SU-DHL-6 (cell line): ENCODE measurements at regions not wholly inside any gene's neighbourhood (a gene's known extent, or its start where the extent isn't known, plus 50 kb on each side); places are given as distances from the start of the nearest gene placed in this dataset.

Experiments used
- H2AFZ ChIP-seq: fragments of 200-600 bp; sonication (generic); 2 replicates; pipeline ENCODE4 v1.6.1; 2014; ENCODE audit warnings: low read depth, mild to moderate bottlenecking, moderate library complexity, mixed read lengths, antibody characterized with exemption, low read length; ENCODE audit not compliant: severe bottlenecking
- H3F3A ChIP-seq: fragments of 200-600 bp; shearing (Covaris generic); 2 replicates; pipeline ENCODE4 v1.6.0; 2016; ENCODE audit warnings: antibody characterized with exemption, mild to moderate bottlenecking; ENCODE audit not compliant: insufficient read depth
- H3K27ac ChIP-seq: fragments of 200-600 bp; sonication (generic); 2 replicates; pipeline ENCODE4 v1.5.1; 2016; ENCODE audit warnings: low read depth, mild to moderate bottlenecking, low read length, moderate library complexity, mixed read lengths
- H3K27me3 ChIP-seq: fragments of 200-600 bp; sonication (generic), shearing (Covaris generic); 2 replicates; pipeline ENCODE4 v1.6.0; 2014; ENCODE audit warnings: mild to moderate bottlenecking, low read length
- H3K36me3 ChIP-seq: fragments of 200-600 bp; sonication (generic); 2 replicates; pipeline ENCODE4 v1.6.1; 2014; ENCODE audit warnings: mild to moderate bottlenecking, low read length, mixed read lengths
- H3K4me2 ChIP-seq: fragments of 300-600, 200-600 bp; shearing (Covaris generic), sonication (generic); 2 replicates; pipeline ENCODE4 v1.6.0; 2014; ENCODE audit warnings: low read length, low read depth, mild to moderate bottlenecking; ENCODE audit not compliant: poor library complexity, severe bottlenecking
- H3K4me3 ChIP-seq: fragments of 200-600 bp; sonication (generic); 2 replicates; pipeline ENCODE4 v1.5.1; 2014; ENCODE audit warnings: antibody characterized with exemption, low read length, mild to moderate bottlenecking, mixed read lengths; ENCODE audit not compliant: insufficient read depth, poor library complexity, severe bottlenecking
- H3K79me2 ChIP-seq: fragments of 200-600 bp; sonication (generic); 2 replicates; pipeline ENCODE4 v1.6.1; 2014; ENCODE audit warnings: mild to moderate bottlenecking, low read length, moderate library complexity; ENCODE audit not compliant: insufficient read depth
- H3K9ac ChIP-seq: fragments of 200-600 bp; sonication (generic); 2 replicates; pipeline ENCODE4 v1.7.0; 2014; ENCODE audit warnings: mild to moderate bottlenecking, low read length
- H3K9me2 ChIP-seq: fragments of 200-600 bp; sonication (generic); replicated peaks from 2 replicates; pipeline ENCODE4 v1.6.1; 2014; ENCODE audit warnings: low read length; ENCODE audit not compliant: insufficient read depth
- H3K9me3 ChIP-seq: fragments of 200-600 bp; sonication (generic); 2 replicates; pipeline ENCODE4 v1.6.1; 2014; ENCODE audit warnings: low read length, mixed read lengths; ENCODE audit not compliant: insufficient read depth
- H4K20me1 ChIP-seq: fragments of 200-600 bp; sonication (generic); 2 replicates; pipeline ENCODE4 v1.6.1; 2014; ENCODE audit warnings: low read depth, mild to moderate bottlenecking, antibody characterized with exemption, low read length, moderate library complexity, mixed read lengths
- EZH2phosphoT487 ChIP-seq: fragments of 200-600 bp; sonication (generic), shearing (Covaris generic); conservative IDR thresholded peaks from 2 replicates; pipeline ENCODE4 v1.6.1; 2018; ENCODE audit warnings: mild to moderate bottlenecking, antibody characterized with exemption, low read length, moderate library complexity, mixed read lengths
- TF ChIP-seq, protein P1 (sequence below): fragments of 200-600 bp; sonication (generic); IDR thresholded peaks from one replicate; pipeline ENCODE4 v1.5.1; 2017; ENCODE audit warnings: antibody characterized with exemption, mild to moderate bottlenecking, low read length, moderate library complexity; ENCODE audit not compliant: insufficient read depth, poor library complexity, severe bottlenecking

DNA sequence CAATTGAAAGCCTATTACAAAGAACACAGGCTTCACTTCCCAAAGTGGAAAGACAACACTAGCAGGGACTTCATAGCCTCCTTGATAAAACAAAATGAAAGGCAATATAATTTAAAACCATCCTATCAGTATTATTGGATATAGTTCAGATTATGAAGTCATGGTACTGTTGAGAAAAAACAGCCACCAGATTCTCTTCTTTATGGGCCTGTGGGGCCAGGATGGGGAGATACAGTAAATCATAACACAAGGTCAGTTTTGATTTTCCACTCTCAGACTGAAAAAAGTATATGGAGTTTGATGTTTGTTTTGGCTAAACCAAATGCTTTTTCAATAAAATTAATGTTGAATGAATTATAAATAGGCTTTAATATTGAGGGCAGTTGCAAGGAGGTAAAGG is 129.1 kb downstream of the BCL2L11 start:
- no peak overlapping the region for H3K4me2 ChIP-seq
- TF ChIP-seq EZH2phosphoT487: no peak
- TF ChIP-seq, protein P1, sequence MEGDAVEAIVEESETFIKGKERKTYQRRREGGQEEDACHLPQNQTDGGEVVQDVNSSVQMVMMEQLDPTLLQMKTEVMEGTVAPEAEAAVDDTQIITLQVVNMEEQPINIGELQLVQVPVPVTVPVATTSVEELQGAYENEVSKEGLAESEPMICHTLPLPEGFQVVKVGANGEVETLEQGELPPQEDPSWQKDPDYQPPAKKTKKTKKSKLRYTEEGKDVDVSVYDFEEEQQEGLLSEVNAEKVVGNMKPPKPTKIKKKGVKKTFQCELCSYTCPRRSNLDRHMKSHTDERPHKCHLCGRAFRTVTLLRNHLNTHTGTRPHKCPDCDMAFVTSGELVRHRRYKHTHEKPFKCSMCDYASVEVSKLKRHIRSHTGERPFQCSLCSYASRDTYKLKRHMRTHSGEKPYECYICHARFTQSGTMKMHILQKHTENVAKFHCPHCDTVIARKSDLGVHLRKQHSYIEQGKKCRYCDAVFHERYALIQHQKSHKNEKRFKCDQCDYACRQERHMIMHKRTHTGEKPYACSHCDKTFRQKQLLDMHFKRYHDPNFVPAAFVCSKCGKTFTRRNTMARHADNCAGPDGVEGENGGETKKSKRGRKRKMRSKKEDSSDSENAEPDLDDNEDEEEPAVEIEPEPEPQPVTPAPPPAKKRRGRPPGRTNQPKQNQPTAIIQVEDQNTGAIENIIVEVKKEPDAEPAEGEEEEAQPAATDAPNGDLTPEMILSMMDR: no peak
- H2AFZ ChIP-seq: no peak overlapping the region
- no peaks in the 10 kb centered on the region for H3K27me3 ChIP-seq
- H3K9me3 ChIP-seq: 0 out of 2 replicates have a peak, but pooled peaks cover 9% of the 10 kb centered on the region
- no peaks in the 10 kb centered on the region for H3K79me2 ChIP-seq
- no peak overlapping the region for H3K27ac ChIP-seq
- no peak overlapping the region for H3K9ac ChIP-seq
- H4K20me1 ChIP-seq: no peaks in the 10 kb centered on the region
- H3F3A ChIP-seq: no peaks in the 10 kb centered on the region
- no peak overlapping the region for H3K4me3 ChIP-seq
- H3K36me3 ChIP-seq: no peaks in the 10 kb centered on the region
- H3K9me2 ChIP-seq: no peaks in the 10 kb centered on the region

- H3K79me2 ChIP-seq: no peaks in the 10 kb centered on the region
- TF ChIP-seq, protein P1: no peak
- no peak for TF ChIP-seq EZH2phosphoT487
Measured at GRCh38 chr2:111250448-111251030, 129.8 kb downstream of the BCL2L11 start.

DNA sequence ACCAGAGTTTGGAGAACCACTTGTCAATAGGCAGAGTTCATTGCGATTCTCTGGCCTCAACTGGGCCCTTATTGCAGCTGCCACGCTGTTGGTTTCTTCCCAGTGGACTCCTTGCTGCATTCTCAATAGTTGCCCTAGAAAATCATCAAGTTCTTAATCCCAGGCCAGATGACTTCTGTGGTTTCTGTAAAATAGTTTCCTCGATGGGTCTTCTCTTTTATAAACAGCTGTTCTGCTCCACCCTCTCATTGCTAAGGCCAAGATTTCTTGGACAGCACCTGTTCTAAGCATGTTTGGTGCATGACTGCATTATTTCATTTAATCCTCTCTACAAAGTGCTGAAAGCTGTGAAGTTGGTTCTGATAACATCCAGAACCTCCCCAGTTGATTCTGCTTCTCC is 131.0 kb downstream of the BCL2L11 start:
- no peaks in the 10 kb centered on the region for H3K79me2 ChIP-seq
- no peak for TF ChIP-seq EZH2phosphoT487
- TF ChIP-seq, protein P1: no peak
- H3K9ac ChIP-seq: no peak overlapping the region
- H3K4me3 ChIP-seq: no peak overlapping the region
- no peak overlapping the region for H3K4me2 ChIP-seq
- H3K9me2 ChIP-seq: no peaks in the 10 kb centered on the region
- H2AFZ ChIP-seq: no peak overlapping the region
- H3F3A ChIP-seq: no peaks in the 10 kb centered on the region
- no peaks in the 10 kb centered on the region for H4K20me1 ChIP-seq
- 0 out of 2 replicates have a peak, but pooled peaks cover 9% of the 10 kb centered on the region for H3K9me3 ChIP-seq
- no peaks in the 10 kb centered on the region for H3K27me3 ChIP-seq
- H3K36me3 ChIP-seq: no peaks in the 10 kb centered on the region
- no peak overlapping the region for H3K27ac ChIP-seq

More at GRCh38 chr2:111250448-111251030, 129.8 kb downstream of the BCL2L11 start:
- Histone ChIP-seq H3K4me2 (no peak overlapping the region), H3K27ac (no peak overlapping the region), H3K27me3 (no peaks in the 10 kb centered on the region), H3K9me3 (0 out of 2 replicates have a peak, but pooled peaks cover 9% of the 10 kb centered on the region), H2AFZ (no peak overlapping the region), H3K4me3 (no peak overlapping the region), H3K9me2 (no peaks in the 10 kb centered on the region), H4K20me1 (no peaks in the 10 kb centered on the region), H3F3A (no peaks in the 10 kb centered on the region), H3K36me3 (no peaks in the 10 kb centered on the region), H3K9ac (no peak overlapping the region)
